Fibroblast of skin of scalp (primary cell): ENCODE measurements at regions not wholly inside any gene's neighbourhood (a gene's known extent, or its start where the extent isn't known, plus 50 kb on each side); places are given as distances from the start of the nearest gene placed in this dataset.
"Not testable (repeated sequence)": the region's sequence is repeated elsewhere in the genome, so short reads cannot be mapped to it uniquely, and the experiment has no call there.

Experiments
- DNase-seq: peaks from one replicate; pipeline ENCODE4 v3.0.0-alpha.2; 2013

GRCh38 chr5:56763711-56764466, 51.5 kb upstream of the MAP3K1 start:
- peak; percentile 62 for DNase-seq

- no peak for DNase-seq
Measured at GRCh38 chr5:56763182-56763581, 52.2 kb upstream of the MAP3K1 start.

- no peak for DNase-seq
Measured at GRCh38 chr5:56761151-56761885, 54.0 kb upstream of the MAP3K1 start.

DNA sequence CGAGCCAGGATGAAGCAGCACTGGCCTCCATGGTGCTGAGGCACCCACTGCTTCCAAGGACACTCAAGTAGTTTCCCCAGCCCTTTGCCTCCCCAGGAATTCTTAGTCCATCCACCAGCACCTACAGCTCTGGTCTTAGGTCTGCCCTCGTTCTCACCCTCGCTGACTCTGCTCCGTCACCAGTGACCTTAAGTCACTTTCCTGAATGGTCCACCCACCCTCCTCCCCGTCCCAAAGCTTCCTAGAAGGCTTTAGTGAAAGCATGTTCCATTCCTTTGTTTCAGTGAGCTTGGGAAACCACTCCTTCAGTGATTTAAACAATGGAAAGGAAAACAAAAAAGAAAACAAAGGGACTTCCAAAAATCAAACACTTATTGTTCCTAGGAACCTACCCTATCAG, 54.6 kb upstream of the MAP3K1 start:
- no peak for DNase-seq

- DNase-seq: no peak
Measured at GRCh38 chr5:56759521-56760216, 55.7 kb upstream of the MAP3K1 start.

GRCh38 chr5:56757077-56757476, 58.3 kb upstream of the MAP3K1 start:
- DNase-seq: peak; percentile 14

GRCh38 chr5:56755036-56755555, 60.3 kb upstream of the MAP3K1 start:
- DNase-seq: peak; percentile 72

DNA sequence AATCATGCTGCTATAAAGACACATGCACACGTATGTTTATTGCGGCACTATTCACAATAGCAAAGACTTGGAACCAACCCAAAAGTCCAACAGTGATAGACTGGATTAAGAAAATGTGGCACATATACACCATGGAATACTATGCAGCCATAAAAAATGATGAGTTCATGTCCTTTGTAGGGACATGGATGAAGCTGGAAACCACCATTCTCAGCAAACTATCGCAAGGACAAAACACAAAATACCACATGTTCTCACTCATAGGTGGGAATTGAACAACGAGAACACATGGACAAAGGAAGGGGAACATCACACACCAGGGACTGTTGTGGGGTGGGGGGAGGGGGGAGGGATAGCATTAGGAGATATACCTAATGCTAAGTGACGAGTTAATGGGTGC, 61.8 kb upstream of the MAP3K1 start:
- DNase-seq: not testable (repeated sequence)

GRCh38 chr5:56751572-56752313, 63.6 kb upstream of the MAP3K1 start:
- DNase-seq: peak; percentile 82

- no peak for DNase-seq
Measured at GRCh38 chr5:56749842-56750241, 65.5 kb upstream of the MAP3K1 start.

DNA sequence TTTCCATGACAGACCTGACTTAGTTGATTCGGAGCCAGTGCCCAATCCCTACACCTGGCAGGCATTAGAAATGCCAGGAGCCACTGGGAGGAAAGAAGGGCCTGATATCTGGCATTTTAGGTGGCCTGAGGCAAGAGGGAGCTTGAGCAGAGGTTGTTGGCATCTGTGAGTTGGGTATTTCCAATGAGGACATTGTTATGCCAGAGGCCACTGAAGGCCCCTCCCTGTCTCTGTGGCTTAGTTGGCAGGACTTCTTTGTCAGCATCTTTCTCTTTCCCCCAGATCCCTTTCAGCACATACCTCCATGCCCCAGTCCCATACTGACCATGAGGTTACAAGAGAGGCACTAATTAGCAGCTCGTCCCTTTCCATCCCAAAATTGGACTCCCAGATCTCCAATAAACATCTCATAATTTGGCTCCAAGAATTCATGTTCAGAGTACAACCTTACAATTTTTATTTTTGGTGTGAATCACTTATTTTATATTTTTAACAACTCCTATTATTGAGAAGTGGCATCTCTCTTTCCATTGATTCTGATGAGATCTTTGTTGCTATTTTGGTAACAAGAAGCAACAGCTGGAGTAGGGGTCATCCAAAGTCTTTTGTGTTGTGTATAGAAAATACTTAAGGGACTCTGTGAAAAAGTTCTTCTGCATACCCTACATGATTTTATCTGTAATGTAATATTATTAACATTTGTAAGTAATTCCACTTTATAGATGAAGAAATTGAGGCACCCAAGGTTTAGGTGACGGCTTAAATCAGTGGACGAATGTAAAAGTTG, 68.6 kb upstream of the MAP3K1 start:
- no peak for DNase-seq

DNA sequence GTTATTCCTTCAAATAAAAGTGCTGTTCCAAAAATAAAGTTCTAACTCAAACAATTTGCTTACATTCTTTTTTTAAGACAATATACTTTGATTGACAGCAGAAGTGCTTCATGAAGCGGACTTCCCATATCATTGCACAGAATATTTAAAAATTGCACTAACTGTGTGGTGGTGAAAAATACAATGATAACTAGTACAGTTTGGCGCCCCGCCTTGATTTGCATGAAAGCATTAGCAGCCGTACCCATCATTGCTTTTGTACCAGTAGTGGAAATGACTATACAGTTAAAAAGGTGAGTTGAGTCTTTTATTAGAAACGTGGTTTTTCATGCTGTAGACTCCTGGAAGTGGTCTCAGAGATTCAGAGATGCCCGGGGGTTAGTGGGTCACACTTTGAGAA, 69.5 kb upstream of the MAP3K1 start:
- DNase-seq: no peak

GRCh38 chr5:56740868-56741267, 74.5 kb upstream of the MAP3K1 start:
- no peak for DNase-seq

- DNase-seq: peak; percentile 29
Measured at GRCh38 chr5:56739990-56740389, 75.4 kb upstream of the MAP3K1 start.

- DNase-seq: no peak
Measured at GRCh38 chr5:56737951-56738606, 77.3 kb upstream of the MAP3K1 start.

DNA sequence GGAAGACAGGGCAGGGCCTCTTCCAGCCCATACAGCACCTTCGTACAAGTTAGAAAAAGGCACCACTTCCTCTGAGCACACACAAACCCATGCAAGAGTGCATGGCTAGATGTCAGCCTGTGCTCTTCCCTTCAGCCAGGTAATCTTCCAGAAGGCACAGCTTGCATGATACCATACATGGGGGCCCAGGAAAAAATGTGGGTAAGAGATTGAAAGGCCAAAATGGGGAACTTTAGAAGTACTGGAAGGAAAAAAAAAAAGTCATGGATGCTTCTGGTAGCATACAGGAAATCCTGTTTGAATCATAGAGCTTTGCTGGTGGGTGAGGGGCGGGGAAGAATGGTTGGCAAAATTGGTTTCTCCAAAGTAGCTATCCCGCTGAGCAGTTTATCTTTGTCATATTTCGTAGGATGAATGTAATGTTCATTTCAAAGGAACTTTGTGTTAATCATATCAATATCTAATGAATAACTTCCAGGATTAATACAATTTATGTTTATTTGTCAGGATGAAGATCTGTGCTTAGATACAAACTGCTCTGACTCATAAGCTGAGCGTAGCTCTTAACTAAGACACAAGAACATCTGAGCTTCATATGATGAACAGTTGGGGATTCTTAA, 78.2 kb upstream of the MAP3K1 start:
- peak; percentile 14 for DNase-seq

GRCh38 chr5:56735849-56736641, 79.3 kb upstream of the MAP3K1 start:
- DNase-seq: no peak

DNA sequence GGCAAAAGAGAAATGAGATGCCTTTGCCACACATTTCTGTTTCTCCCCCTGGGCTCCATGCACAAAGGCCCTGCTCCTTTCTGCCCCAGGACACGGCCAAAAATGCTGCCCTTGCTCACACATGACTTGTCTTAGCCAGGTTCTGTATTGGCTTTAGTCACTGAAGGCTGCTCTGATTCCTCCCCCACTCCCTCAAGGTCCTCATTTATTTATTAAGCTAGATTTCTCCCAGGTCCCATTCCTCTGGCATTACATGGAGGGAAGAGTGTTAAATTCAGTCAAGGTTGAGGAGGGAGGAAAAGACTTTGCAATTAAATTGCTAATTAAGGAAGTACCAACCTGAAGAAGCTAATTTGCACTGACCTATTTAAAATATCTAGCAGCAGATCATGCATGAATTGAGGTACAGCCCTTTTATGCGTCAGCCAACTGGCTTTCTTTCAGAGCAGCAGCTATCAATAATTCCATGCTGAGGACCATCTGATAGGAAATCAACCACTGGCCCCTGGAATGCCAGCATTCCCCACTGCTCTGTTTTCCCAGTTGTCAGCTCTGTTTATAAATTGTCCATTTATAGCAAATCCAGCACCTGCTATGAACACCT, 81.2 kb upstream of the MAP3K1 start:
- DNase-seq: no peak

DNA sequence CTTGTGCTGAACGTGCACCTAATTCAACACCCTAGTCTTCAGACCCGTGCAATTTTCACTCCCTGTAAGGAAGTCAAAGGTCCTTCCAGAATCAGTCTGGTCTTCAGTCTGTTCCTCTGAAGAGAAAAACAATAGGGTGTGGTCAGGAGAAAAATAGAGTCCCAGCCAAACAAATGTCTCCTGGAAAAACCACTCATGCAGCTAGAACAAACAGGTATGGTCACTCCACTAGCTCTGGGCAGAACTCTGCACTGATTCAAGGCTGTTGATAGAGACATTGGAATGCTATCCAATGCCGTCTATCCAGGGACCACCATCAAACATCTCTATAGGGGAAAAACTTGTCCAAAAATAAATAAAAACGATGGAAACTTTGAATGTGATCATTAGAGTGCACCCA, 81.8 kb upstream of the MAP3K1 start:
- no peak for DNase-seq
